ENCODE measurements at regions not wholly inside any gene's neighbourhood (a gene's known extent, or its start where the extent isn't known, plus 50 kb on each side); places are given as distances from the start of the nearest gene placed in this dataset.

DNA sequence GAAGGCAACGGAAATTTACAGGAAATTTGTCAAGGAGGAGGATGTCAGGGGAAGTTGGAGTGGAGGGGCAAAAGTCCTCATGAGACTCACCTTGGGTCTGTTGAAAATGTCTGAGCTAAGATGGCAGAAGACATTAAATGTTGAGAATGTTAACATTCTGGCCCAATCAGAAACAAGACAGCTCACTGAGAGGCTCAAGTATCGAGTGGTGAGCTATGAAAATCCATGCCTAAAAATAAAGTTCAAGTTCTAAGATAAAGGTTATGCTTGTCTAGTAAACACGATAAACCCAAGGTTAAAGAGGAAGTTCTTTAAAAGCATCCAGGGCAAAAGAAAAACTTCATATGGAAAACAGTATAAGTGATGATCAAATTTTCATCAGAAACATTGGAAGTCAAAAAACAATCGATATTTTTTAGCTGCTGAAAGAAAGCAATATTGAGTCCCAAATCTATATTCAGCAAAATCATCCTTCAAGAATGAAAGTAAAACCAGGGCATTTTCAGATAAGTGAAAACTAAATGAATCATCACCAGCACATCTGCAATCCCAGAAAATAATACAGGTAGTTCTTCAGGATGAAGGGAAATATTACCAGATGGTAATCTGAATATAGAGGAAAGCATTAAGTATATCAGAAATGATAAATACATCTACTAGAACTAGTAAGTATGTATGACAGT, 462.4 kb downstream of the TLL1 start:
- no peak overlapping the region for H3K4me3 Mint-ChIP-seq (ENCODE audit: unreplicated experiment)
- H3K4me1 ChIP-seq (ENCODE audit: insufficient read depth, low read length) = no peaks in the 10 kb centered on the region
- H3K27me3 Mint-ChIP-seq (ENCODE audit: low read depth, unreplicated experiment) = no peaks in the 10 kb centered on the region
- H3K9ac ChIP-seq (ENCODE audit: low read length) = no peak overlapping the region
- H3K4me3 ChIP-seq (ENCODE audit: insufficient read depth, low read depth, low read length) = no peak overlapping the region
- FAIRE-seq = no peak
- no peaks in the 10 kb centered on the region for H3K36me3 ChIP-seq (ENCODE audit: insufficient read depth, low read length)
- no peaks in the 10 kb centered on the region for H3K36me3 Mint-ChIP-seq (ENCODE audit: low read depth, unreplicated experiment)
- no peaks in the 10 kb centered on the region for H3K27me3 ChIP-seq (ENCODE audit: insufficient read depth, low read length)
- H3K79me2 ChIP-seq (ENCODE audit: insufficient read depth, low read length) = no peaks in the 10 kb centered on the region
- H3K27ac ChIP-seq (ENCODE audit: low read depth, low read length) = no peak overlapping the region
- no peaks in the 10 kb centered on the region for H3K9me3 ChIP-seq (ENCODE audit: insufficient read depth, low read depth, low read length)
- no peaks in the 10 kb centered on the region for H4K20me1 ChIP-seq (ENCODE audit: insufficient read depth, low read length)
- TF ChIP-seq EZH2 (IDR thresholded peaks at IDR 0.05; ENCODE audit: insufficient read depth, low read length) = no peak
- TF ChIP-seq, protein P1, sequence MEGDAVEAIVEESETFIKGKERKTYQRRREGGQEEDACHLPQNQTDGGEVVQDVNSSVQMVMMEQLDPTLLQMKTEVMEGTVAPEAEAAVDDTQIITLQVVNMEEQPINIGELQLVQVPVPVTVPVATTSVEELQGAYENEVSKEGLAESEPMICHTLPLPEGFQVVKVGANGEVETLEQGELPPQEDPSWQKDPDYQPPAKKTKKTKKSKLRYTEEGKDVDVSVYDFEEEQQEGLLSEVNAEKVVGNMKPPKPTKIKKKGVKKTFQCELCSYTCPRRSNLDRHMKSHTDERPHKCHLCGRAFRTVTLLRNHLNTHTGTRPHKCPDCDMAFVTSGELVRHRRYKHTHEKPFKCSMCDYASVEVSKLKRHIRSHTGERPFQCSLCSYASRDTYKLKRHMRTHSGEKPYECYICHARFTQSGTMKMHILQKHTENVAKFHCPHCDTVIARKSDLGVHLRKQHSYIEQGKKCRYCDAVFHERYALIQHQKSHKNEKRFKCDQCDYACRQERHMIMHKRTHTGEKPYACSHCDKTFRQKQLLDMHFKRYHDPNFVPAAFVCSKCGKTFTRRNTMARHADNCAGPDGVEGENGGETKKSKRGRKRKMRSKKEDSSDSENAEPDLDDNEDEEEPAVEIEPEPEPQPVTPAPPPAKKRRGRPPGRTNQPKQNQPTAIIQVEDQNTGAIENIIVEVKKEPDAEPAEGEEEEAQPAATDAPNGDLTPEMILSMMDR (IDR thresholded peaks at IDR 0.05; ENCODE audit: insufficient read depth, low read depth, low read length) = no peak
- H2AFZ ChIP-seq (ENCODE audit: low read depth, low read length) = no peak overlapping the region
- H3K27ac Mint-ChIP-seq (ENCODE audit: unreplicated experiment) = no peak overlapping the region
- no peaks in the 10 kb centered on the region for H3K9me3 Mint-ChIP-seq (ENCODE audit: unreplicated experiment)
- no peak for DNase-seq (ENCODE audit: low read depth)
- peaks cover 7% of the 10 kb centered on the region for H3K4me1 Mint-ChIP-seq (ENCODE audit: low read depth, unreplicated experiment)
- no peak overlapping the region for H3K4me2 ChIP-seq (ENCODE audit: low read length)

DNA sequence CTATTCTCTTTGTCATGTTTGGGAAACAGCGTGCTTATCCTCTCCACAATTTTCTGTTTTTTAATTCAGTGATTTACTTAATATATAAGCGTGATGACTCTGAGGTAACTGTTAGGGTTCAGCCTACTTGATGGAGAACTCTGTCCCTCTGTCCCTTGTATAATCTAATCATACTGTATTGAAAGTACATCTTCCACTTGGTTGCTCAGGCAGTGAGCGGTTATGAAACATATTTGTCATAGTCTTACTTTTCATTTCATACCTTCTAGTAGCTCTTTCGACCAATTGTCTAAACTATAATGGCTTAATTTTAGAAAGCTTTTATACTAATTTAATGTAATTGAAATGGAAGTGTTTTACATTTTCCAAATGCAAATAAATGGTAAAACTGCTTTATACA, 469.0 kb downstream of the TLL1 start:
- H3K36me3 Mint-ChIP-seq (ENCODE audit: low read depth, unreplicated experiment) = no peaks in the 10 kb centered on the region
- H3K4me3 Mint-ChIP-seq (ENCODE audit: unreplicated experiment) = no peak overlapping the region
- FAIRE-seq (no peak), DNase-seq (ENCODE audit: low read depth) (no peak)
- Histone ChIP-seq H3K9me3 (ENCODE audit: insufficient read depth, low read depth, low read length) (no peaks in the 10 kb centered on the region), H3K4me2 (ENCODE audit: low read length) (no peak overlapping the region), H3K4me3 (ENCODE audit: insufficient read depth, low read depth, low read length) (no peak overlapping the region), H3K27ac (ENCODE audit: low read depth, low read length) (no peak overlapping the region), H3K4me1 (ENCODE audit: insufficient read depth, low read length) (no peaks in the 10 kb centered on the region), H3K36me3 (ENCODE audit: insufficient read depth, low read length) (no peaks in the 10 kb centered on the region), H4K20me1 (ENCODE audit: insufficient read depth, low read length) (no peaks in the 10 kb centered on the region), H3K9ac (ENCODE audit: low read length) (no peak overlapping the region), H3K27me3 (ENCODE audit: insufficient read depth, low read length) (no peaks in the 10 kb centered on the region), H2AFZ (ENCODE audit: low read depth, low read length) (no peak overlapping the region), H3K79me2 (ENCODE audit: insufficient read depth, low read length) (no peaks in the 10 kb centered on the region)
- no peaks in the 10 kb centered on the region for H3K4me1 Mint-ChIP-seq (ENCODE audit: low read depth, unreplicated experiment)
- no peak overlapping the region for H3K27ac Mint-ChIP-seq (ENCODE audit: unreplicated experiment)
- no peaks in the 10 kb centered on the region for H3K27me3 Mint-ChIP-seq (ENCODE audit: low read depth, unreplicated experiment)
- H3K9me3 Mint-ChIP-seq (ENCODE audit: unreplicated experiment) = no peaks in the 10 kb centered on the region
- TF ChIP-seq, protein P1 (IDR thresholded peaks at IDR 0.05; ENCODE audit: insufficient read depth, low read depth, low read length) = no peak
- TF ChIP-seq EZH2 (IDR thresholded peaks at IDR 0.05; ENCODE audit: insufficient read depth, low read length) = no peak

DNA sequence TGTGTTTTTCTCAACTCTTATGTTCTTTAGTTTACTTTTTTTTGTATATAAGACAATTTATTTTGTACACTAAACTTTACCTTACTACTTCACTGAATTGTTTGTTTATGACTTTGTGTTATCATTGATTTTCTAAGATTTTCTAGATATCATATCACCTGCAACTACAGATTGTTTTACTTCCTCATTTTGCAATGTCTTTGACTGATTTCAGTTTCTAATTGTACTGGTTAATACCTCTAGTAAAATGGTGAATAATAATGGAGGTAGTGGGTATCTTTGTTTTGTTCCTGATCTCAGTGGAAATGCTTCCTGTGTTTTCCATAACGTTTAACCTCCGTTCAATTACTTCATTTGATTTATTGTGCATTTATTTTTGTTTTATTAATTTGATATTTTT, 490.2 kb downstream of the TLL1 start:
- H3K27ac ChIP-seq (ENCODE audit: low read depth, low read length) = no peak overlapping the region
- no peak overlapping the region for H3K4me2 ChIP-seq (ENCODE audit: low read length)
- no peak overlapping the region for H3K4me3 ChIP-seq (ENCODE audit: insufficient read depth, low read depth, low read length)
- Mint-ChIP-seq H3K4me1 (ENCODE audit: low read depth, unreplicated experiment) (no peaks in the 10 kb centered on the region), H3K27ac (ENCODE audit: unreplicated experiment) (no peak overlapping the region), H3K4me3 (ENCODE audit: unreplicated experiment) (no peak overlapping the region), H3K27me3 (ENCODE audit: low read depth, unreplicated experiment) (no peaks in the 10 kb centered on the region), H3K9me3 (ENCODE audit: unreplicated experiment) (no peaks in the 10 kb centered on the region), H3K36me3 (ENCODE audit: low read depth, unreplicated experiment) (no peaks in the 10 kb centered on the region)
- DNase-seq (ENCODE audit: low read depth) (no peak), FAIRE-seq (no peak)
- no peaks in the 10 kb centered on the region for H4K20me1 ChIP-seq (ENCODE audit: insufficient read depth, low read length)
- TF ChIP-seq, protein P1 (IDR thresholded peaks at IDR 0.05; ENCODE audit: insufficient read depth, low read depth, low read length) = no peak
- TF ChIP-seq EZH2 (IDR thresholded peaks at IDR 0.05; ENCODE audit: insufficient read depth, low read length) = no peak
- no peak overlapping the region for H3K9ac ChIP-seq (ENCODE audit: low read length)
- no peak overlapping the region for H2AFZ ChIP-seq (ENCODE audit: low read depth, low read length)
- no peaks in the 10 kb centered on the region for H3K4me1 ChIP-seq (ENCODE audit: insufficient read depth, low read length)
- no peaks in the 10 kb centered on the region for H3K9me3 ChIP-seq (ENCODE audit: insufficient read depth, low read depth, low read length)
- no peaks in the 10 kb centered on the region for H3K36me3 ChIP-seq (ENCODE audit: insufficient read depth, low read length)
- no peaks in the 10 kb centered on the region for H3K27me3 ChIP-seq (ENCODE audit: insufficient read depth, low read length)
- H3K79me2 ChIP-seq (ENCODE audit: insufficient read depth, low read length) = no peaks in the 10 kb centered on the region

All from astrocyte (in vitro differentiated cells and primary cell).